HG02973 (cell line): ENCODE measurements at regions not wholly inside any gene's neighbourhood (a gene's known extent, or its start where the extent isn't known, plus 50 kb on each side); places are given as distances from the start of the nearest gene placed in this dataset.

Source experiments
- ATAC-seq: cut with Tn5 transposase; IDR thresholded peaks from one replicate; pipeline ENCODE4 v1.9.1; 2021; ENCODE audit warnings: moderate library complexity; ENCODE audit not compliant: unreplicated experiment

GRCh38 chr9:81532251-81532650, 157.1 kb downstream of the TLE1 start:
- ATAC-seq = no peak

- no peak for ATAC-seq
These were observed 157.8 kb downstream of the TLE1 start for GRCh38 chr9:81531511-81531910.

GRCh38 chr9:81530846-81531245, 158.5 kb downstream of the TLE1 start:
- ATAC-seq = no peak

- ATAC-seq = no peak
These were observed 159.0 kb downstream of the TLE1 start for GRCh38 chr9:81530310-81530810.

- no peak for ATAC-seq
These were observed 159.7 kb downstream of the TLE1 start for GRCh38 chr9:81529556-81530193.

- ATAC-seq = no peak
These were observed 162.8 kb downstream of the TLE1 start for GRCh38 chr9:81526587-81526986.

- no peak for ATAC-seq
These were observed 166.4 kb downstream of the TLE1 start for GRCh38 chr9:81522716-81523551.

- ATAC-seq = no peak
These were observed 167.5 kb downstream of the TLE1 start for GRCh38 chr9:81521892-81522291.

- no peak for ATAC-seq
These were observed 169.4 kb downstream of the TLE1 start for GRCh38 chr9:81519816-81520495.

- no peak for ATAC-seq
These were observed 171.4 kb downstream of the TLE1 start for GRCh38 chr9:81517954-81518353.

GRCh38 chr9:81513059-81513458, 176.3 kb downstream of the TLE1 start:
- no peak for ATAC-seq

GRCh38 chr9:81512641-81513040, 176.7 kb downstream of the TLE1 start:
- no peak for ATAC-seq

GRCh38 chr9:81508476-81508875, 180.9 kb downstream of the TLE1 start:
- ATAC-seq = no peak

GRCh38 chr9:81506941-81507864, 182.1 kb downstream of the TLE1 start:
- no peak for ATAC-seq

- ATAC-seq = no peak
These were observed 189.8 kb downstream of the TLE1 start for GRCh38 chr9:81499594-81499993.

GRCh38 chr9:81499021-81499454, 190.3 kb downstream of the TLE1 start:
- no peak for ATAC-seq

- no peak for ATAC-seq
These were observed 190.8 kb downstream of the TLE1 start for GRCh38 chr9:81498576-81498975.

GRCh38 chr9:81497091-81497490, 192.3 kb downstream of the TLE1 start:
- ATAC-seq = no peak

GRCh38 chr9:81492710-81493447, 196.5 kb downstream of the TLE1 start:
- ATAC-seq = no peak
